Activated B cell treated with CpG ODN at 0.5 μM for 24 hours (primary cell): ENCODE measurements at regions not wholly inside any gene's neighbourhood (a gene's known extent, or its start where the extent isn't known, plus 50 kb on each side); places are given as distances from the start of the nearest gene placed in this dataset.

ENCODE experiments used
- ATAC-seq: fragments of 200-7000 bp; cut with Tn5 transposase; one replicate; pipeline ENCODE4 v1.10.0; 2021; ENCODE audit warnings: low read depth, mild to moderate bottlenecking, moderate library complexity
- CTCF ChIA-PET: fragments of 350-600 bp; sonication (Branson Sonifier 250); formaldehyde crosslinking; loops from one replicate; lab custom pipeline; 2021; ENCODE audit warnings: antibody characterized with exemption; lab: Charles Lee
- POLR2A ChIA-PET: fragments of 350-600 bp; sonication (Branson Sonifier 250); formaldehyde crosslinking; loops from one replicate; lab custom pipeline; 2021; ENCODE audit warnings: antibody characterized with exemption; lab: Charles Lee
- DNase-seq: peaks from one replicate; pipeline ENCODE4 v3.0.0; 2022
- H3K27ac Mint-ChIP-seq: one replicate; pipeline ENCODE4 v1.8.0; 2020; ENCODE audit warnings: mixed read lengths
- H3K27me3 Mint-ChIP-seq: one replicate; pipeline ENCODE4 v1.8.0; 2021; ENCODE audit warnings: mixed read lengths
- H3K36me3 Mint-ChIP-seq: one replicate; pipeline ENCODE4 v1.8.0; 2021; ENCODE audit warnings: low read depth, mixed read lengths
- H3K4me1 Mint-ChIP-seq: one replicate; pipeline ENCODE4 v1.8.0; 2021; ENCODE audit warnings: mixed read lengths
- H3K4me3 Mint-ChIP-seq: one replicate; pipeline ENCODE4 v1.8.0; 2020; ENCODE audit warnings: mild to moderate bottlenecking, mixed read lengths
- H3K9me3 Mint-ChIP-seq: one replicate; pipeline ENCODE4 v1.8.0; 2020; ENCODE audit warnings: mixed read lengths
- intact Hi-C: fragments of 100-400 bp; cut with micrococcal nuclease; formaldehyde crosslinking; loops from one replicate; pipeline ENCODE4 v1.15.1; 2024
- TF ChIP-seq, protein P1 (sequence below): fragments of 200-600 bp; IDR thresholded peaks from one replicate; pipeline ENCODE4 v1.8.0; 2022; ENCODE audit warnings: antibody characterized with exemption, mild to moderate bottlenecking

GRCh38 chr9:10785255-10785654 lies 172.5 kb upstream of the PTPRD start:
- ChIA-PET CTCF (no interaction called here), POLR2A (no interaction called here)
- Mint-ChIP-seq H3K4me1 (no peaks in the 10 kb centered on the region), H3K27ac (no peak overlapping the region), H3K9me3 (peaks cover 7% of the 10 kb centered on the region), H3K36me3 (no peaks in the 10 kb centered on the region), H3K27me3 (no peaks in the 10 kb centered on the region), H3K4me3 (no peak overlapping the region)
- intact Hi-C loops = no loop called here
- DNase-seq = no peak
- TF ChIP-seq, protein P1, sequence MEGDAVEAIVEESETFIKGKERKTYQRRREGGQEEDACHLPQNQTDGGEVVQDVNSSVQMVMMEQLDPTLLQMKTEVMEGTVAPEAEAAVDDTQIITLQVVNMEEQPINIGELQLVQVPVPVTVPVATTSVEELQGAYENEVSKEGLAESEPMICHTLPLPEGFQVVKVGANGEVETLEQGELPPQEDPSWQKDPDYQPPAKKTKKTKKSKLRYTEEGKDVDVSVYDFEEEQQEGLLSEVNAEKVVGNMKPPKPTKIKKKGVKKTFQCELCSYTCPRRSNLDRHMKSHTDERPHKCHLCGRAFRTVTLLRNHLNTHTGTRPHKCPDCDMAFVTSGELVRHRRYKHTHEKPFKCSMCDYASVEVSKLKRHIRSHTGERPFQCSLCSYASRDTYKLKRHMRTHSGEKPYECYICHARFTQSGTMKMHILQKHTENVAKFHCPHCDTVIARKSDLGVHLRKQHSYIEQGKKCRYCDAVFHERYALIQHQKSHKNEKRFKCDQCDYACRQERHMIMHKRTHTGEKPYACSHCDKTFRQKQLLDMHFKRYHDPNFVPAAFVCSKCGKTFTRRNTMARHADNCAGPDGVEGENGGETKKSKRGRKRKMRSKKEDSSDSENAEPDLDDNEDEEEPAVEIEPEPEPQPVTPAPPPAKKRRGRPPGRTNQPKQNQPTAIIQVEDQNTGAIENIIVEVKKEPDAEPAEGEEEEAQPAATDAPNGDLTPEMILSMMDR = no peak
- ATAC-seq = no peak

GRCh38 chr9:10793306-10793705 lies 180.5 kb upstream of the PTPRD start:
- intact Hi-C loops = no loop called here
- DNase-seq (no peak), ATAC-seq (no peak)
- ChIA-PET POLR2A (no interaction called here), CTCF (no interaction called here)
- Mint-ChIP-seq H3K9me3 (peaks cover 10% of the 10 kb centered on the region), H3K36me3 (no peaks in the 10 kb centered on the region), H3K4me3 (no peak overlapping the region), H3K27ac (no peak overlapping the region), H3K27me3 (no peaks in the 10 kb centered on the region), H3K4me1 (no peaks in the 10 kb centered on the region)
- TF ChIP-seq, protein P1 = no peak

DNA sequence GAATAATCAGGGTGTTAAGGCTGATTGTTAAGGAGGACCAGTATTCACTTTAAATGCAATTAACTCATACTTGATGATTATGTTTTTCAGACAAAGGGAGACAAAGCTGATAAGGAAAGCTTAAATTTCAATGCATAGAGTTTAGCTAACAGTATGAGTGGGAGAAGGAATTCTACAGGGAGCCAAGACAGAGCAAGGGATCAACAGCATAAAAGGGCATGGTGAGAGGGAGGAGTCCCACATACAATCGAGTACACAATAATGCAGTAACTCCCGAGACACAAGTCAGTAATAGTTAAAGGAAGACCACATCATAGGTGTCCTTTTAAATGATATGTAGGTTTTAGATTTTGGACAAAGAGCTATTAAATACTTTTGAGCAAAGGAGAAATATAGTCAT lies 191.7 kb upstream of the PTPRD start:
- CTCF ChIA-PET = no interaction called here
- Mint-ChIP-seq H3K36me3 (no peaks in the 10 kb centered on the region), H3K4me3 (no peak overlapping the region), H3K9me3 (peaks cover 14% of the 10 kb centered on the region), H3K4me1 (no peaks in the 10 kb centered on the region), H3K27ac (no peak overlapping the region), H3K27me3 (no peaks in the 10 kb centered on the region)
- intact Hi-C loops = no loop called here
- POLR2A ChIA-PET = interaction anchor here (0.7 kb wide), 1 partner anchor 953 kb away, joined by 3 read pairs; no protein-coding TSS in a partner anchor
- ATAC-seq = no peak
- TF ChIP-seq, protein P1 = no peak
- no peak for DNase-seq

- Mint-ChIP-seq H3K4me3 (no peak overlapping the region), H3K9me3 (peaks cover 10% of the 10 kb centered on the region), H3K27ac (no peak overlapping the region), H3K36me3 (no peaks in the 10 kb centered on the region), H3K4me1 (no peaks in the 10 kb centered on the region), H3K27me3 (no peaks in the 10 kb centered on the region)
- intact Hi-C loops = no loop called here
- POLR2A ChIA-PET = no interaction called here
- TF ChIP-seq, protein P1 = no peak
- DNase-seq (no peak), ATAC-seq (no peak)
- CTCF ChIA-PET = no interaction called here
Observed at GRCh38 chr9:10806868-10807267, 194.1 kb upstream of the PTPRD start.

- no peak overlapping the region for H3K4me3 Mint-ChIP-seq
- peaks cover 13% of the 10 kb centered on the region for H3K9me3 Mint-ChIP-seq
- TF ChIP-seq, protein P1 = no peak
- DNase-seq = no peak
- CTCF ChIA-PET = no interaction called here
- POLR2A ChIA-PET = no interaction called here
- H3K4me1 Mint-ChIP-seq = no peaks in the 10 kb centered on the region
- intact Hi-C loops = no loop called here
- no peaks in the 10 kb centered on the region for H3K27me3 Mint-ChIP-seq
- ATAC-seq = no peak
- no peak overlapping the region for H3K27ac Mint-ChIP-seq
- H3K36me3 Mint-ChIP-seq = no peaks in the 10 kb centered on the region
Observed at GRCh38 chr9:10818206-10818605, 205.4 kb upstream of the PTPRD start.
